AG04450 (cell line): ENCODE measurements at regions not wholly inside any gene's neighbourhood (a gene's known extent, or its start where the extent isn't known, plus 50 kb on each side); places are given as distances from the start of the nearest gene placed in this dataset.

Source experiments
- CTCF ChIA-PET: fragments of 300-600, 350-600 bp; formaldehyde crosslinking; extraction: SDS; loops from one replicate; lab custom pipeline; 2022; ENCODE audit warnings: antibody characterized with exemption, inconsistent platforms; lab: Charles Lee
- POLR2A ChIA-PET: fragments of 350-600 bp; formaldehyde crosslinking; extraction: SDS; loops from one replicate; lab custom pipeline; 2021; ENCODE audit warnings: antibody characterized with exemption, inconsistent platforms; lab: Yijun Ruan, JAX
- DNase-seq: peaks from one replicate; pipeline ENCODE4 v3.0.0-alpha.2; 2011; ENCODE audit warnings: low read depth, low spot score
- H3K27ac ChIP-seq: one replicate; pipeline ENCODE4 v1.5.1; 2012; ENCODE audit warnings: low read depth, low read length, control low read depth
- H3K27me3 ChIP-seq: one replicate; pipeline ENCODE4 v1.6.0; 2012; ENCODE audit warnings: low read length; ENCODE audit not compliant: control insufficient read depth, insufficient read depth
- H3K4me3 ChIP-seq: 2 replicates; pipeline ENCODE4 v1.5.1; 2011; ENCODE audit warnings: mild to moderate bottlenecking, low read depth, low read length, control low read depth
- H3K9me3 ChIP-seq: 2 replicates; pipeline ENCODE4 v1.5.1; 2012; ENCODE audit warnings: low read length; ENCODE audit not compliant: control insufficient read depth, insufficient read depth
- TF ChIP-seq, protein P1 (sequence below): IDR thresholded peaks from 2 replicates; pipeline ENCODE4 v1.5.1; 2011; ENCODE audit warnings: low read depth, low read length, control low read depth, inconsistent platforms

DNA sequence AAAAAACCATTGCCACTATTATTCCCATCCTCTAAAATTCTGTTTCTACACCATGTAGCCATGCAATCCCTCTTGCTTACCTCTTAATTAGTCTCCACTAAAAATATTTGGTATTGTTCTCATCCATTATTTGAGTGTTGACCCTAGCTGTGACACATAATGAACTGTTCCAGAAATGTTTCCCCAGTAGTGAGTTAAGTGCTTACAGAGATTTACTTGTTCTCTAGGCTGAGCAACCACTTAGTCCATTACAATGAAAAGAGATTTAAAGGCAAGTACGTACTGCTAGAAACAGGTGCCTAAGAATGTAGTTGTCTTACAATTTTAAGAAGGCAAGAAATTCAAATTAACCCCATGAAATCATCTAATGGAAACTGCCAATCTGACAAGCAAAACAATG lies 112.7 kb upstream of the PTPN13 start:
- Histone ChIP-seq H3K27me3 (no peaks in the 10 kb centered on the region), H3K9me3 (no peaks in the 10 kb centered on the region), H3K4me3 (no peak overlapping the region), H3K27ac (no peak overlapping the region)
- ChIA-PET POLR2A (interaction anchor here (0.6 kb wide), 1 partner anchor 55 kb away, joined by 5 read pairs; no protein-coding TSS in a partner anchor), CTCF (interaction anchor here (5.6 kb wide), 1 partner anchor 16 kb away, joined by 51 read pairs; no protein-coding TSS in a partner anchor)
- no peak for DNase-seq
- TF ChIP-seq, protein P1, sequence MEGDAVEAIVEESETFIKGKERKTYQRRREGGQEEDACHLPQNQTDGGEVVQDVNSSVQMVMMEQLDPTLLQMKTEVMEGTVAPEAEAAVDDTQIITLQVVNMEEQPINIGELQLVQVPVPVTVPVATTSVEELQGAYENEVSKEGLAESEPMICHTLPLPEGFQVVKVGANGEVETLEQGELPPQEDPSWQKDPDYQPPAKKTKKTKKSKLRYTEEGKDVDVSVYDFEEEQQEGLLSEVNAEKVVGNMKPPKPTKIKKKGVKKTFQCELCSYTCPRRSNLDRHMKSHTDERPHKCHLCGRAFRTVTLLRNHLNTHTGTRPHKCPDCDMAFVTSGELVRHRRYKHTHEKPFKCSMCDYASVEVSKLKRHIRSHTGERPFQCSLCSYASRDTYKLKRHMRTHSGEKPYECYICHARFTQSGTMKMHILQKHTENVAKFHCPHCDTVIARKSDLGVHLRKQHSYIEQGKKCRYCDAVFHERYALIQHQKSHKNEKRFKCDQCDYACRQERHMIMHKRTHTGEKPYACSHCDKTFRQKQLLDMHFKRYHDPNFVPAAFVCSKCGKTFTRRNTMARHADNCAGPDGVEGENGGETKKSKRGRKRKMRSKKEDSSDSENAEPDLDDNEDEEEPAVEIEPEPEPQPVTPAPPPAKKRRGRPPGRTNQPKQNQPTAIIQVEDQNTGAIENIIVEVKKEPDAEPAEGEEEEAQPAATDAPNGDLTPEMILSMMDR = no peak

DNA sequence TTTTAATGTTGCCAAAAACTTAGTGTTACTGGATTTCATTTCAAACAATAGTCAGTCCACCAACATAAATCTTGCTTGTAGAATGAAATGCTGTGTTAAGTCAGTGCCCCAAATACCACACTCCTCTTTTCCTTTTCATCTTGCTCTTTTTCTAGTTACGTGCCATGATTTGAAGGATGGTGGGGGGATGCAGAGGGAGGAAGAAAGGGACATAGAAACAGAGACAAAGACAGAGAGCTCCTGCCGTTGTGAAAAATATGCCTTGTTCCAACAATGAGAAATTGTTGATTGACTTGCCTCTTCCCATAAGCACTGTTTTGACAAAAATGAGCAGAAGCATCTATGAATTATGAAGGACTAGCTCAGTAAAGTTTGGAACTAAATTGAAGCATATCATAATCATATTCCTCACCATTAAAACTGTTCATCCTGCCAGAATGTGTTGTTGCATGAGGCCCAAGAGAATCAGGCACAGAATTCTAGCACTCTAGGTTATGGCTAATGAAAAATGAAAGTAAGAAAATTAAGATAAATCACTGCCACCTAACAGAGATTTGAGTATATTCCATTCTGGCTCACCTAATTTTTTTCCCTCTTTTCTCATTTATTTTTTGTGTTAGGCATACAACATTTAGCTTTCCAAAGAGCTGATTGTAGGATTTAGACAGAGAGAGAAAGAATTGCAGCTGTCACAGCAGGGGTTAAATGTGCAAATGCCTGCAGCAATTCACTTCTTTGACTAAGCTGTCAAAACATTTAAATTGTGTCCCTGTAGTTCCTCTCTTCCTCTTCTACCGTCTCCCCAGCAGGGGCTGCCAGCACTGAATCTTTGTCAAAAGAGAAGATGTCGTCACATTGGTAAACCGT lies 111.6 kb upstream of the PTPN13 start:
- no peaks in the 10 kb centered on the region for H3K27me3 ChIP-seq
- no peak overlapping the region for H3K4me3 ChIP-seq
- TF ChIP-seq, protein P1 = peak; percentile 40
- ChIA-PET CTCF (interaction anchor here (0.6 to 5.6 kb wide), 2 partner anchors 15 to 100 kb away, joined by 3 to 51 read pairs; no protein-coding TSS in a partner anchor), POLR2A (no interaction called here)
- no peak overlapping the region for H3K27ac ChIP-seq
- no peaks in the 10 kb centered on the region for H3K9me3 ChIP-seq
- no peak for DNase-seq

DNA sequence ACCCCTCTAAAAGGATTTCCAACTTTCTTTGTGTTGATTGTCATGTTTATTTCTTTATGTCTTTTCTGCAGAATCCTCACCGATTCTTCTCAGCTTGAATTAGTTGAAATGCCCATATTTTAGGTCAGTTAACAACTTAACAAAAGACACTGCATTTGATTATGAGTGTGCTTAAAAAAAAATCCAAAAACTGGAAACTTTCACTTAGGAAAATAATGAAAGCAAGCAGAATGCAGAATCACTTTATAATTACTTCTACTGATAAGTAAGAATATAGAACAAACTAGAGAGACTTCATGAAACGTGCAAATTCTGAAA lies 111.0 kb upstream of the PTPN13 start:
- TF ChIP-seq, protein P1 = no peak
- H3K27me3 ChIP-seq = no peaks in the 10 kb centered on the region
- no peak overlapping the region for H3K27ac ChIP-seq
- ChIA-PET POLR2A (no interaction called here), CTCF (interaction anchor here (0.6 to 5.6 kb wide), 2 partner anchors 14 to 101 kb away, joined by 3 to 51 read pairs; no protein-coding TSS in a partner anchor)
- DNase-seq = no peak
- no peaks in the 10 kb centered on the region for H3K9me3 ChIP-seq
- no peak overlapping the region for H3K4me3 ChIP-seq

DNA sequence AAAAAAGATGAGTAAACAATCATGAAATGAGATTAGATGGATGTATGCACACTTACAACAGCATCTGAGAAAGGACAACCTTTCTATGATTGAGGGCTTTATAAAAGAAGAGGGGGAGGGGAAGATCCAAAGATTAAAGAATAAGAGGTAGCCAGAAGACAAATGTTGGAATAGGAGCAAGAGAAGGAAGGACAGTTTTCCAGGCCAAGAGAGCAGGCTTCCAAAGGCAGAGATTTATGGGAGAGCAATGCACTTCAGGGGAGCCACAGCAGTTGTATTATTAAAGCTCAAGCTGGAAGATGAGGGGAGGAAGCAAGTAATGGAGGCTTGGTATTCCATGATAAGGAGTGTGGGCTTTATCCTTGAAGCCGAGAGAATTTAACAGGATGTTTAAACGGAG lies 110.3 kb upstream of the PTPN13 start:
- POLR2A ChIA-PET = no interaction called here
- CTCF ChIA-PET = interaction anchor here (5.6 kb wide), 1 partner anchor 14 kb away, joined by 51 read pairs; no protein-coding TSS in a partner anchor
- Histone ChIP-seq H3K27ac (no peak overlapping the region), H3K27me3 (no peaks in the 10 kb centered on the region), H3K4me3 (no peak overlapping the region), H3K9me3 (no peaks in the 10 kb centered on the region)
- TF ChIP-seq, protein P1 = no peak
- no peak for DNase-seq

DNA sequence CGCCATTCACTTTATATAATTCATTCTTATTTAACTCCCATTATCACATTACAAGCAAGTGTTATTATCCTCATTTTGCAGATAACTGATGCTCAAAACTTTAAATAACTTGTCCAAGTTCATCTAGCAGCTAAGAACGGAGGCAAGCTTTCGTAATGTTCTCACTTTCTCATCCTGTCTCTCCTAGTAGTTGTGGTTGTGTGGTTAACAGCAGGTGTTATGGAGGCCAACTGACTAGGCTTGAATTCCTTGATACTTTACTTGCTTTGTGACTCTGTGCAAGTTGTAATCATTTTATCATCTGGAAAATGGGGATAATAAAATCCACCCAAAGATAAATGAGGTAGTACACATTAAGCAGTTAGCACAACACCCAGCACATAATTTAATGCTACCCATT lies 109.9 kb upstream of the PTPN13 start:
- no peak for DNase-seq

More for the DNA sequence above, 109.9 kb upstream of the PTPN13 start:
- CTCF ChIA-PET = interaction anchor here (0.6 to 5.6 kb wide), 2 partner anchors 13 to 354 kb away, joined by 12 to 51 read pairs; no protein-coding TSS in a partner anchor
- H3K27me3 ChIP-seq = no peaks in the 10 kb centered on the region
- no peaks in the 10 kb centered on the region for H3K9me3 ChIP-seq
- no peak overlapping the region for H3K4me3 ChIP-seq
- no peak overlapping the region for H3K27ac ChIP-seq
- TF ChIP-seq, protein P1 = no peak
- POLR2A ChIA-PET = no interaction called here
